ENCODE measurements at regions not wholly inside any gene's neighbourhood (a gene's known extent, or its start where the extent isn't known, plus 50 kb on each side); places are given as distances from the start of the nearest gene placed in this dataset.

- Histone ChIP-seq H3K4me3 (IDR thresholded peaks at IDR 0.05; ENCODE audit: insufficient read depth, low read depth, low read length) (no peak overlapping the region), H2AFZ (ENCODE audit: low read depth) (no peak overlapping the region), H3K79me2 (ENCODE audit: insufficient read depth, low read depth) (no peaks in the 10 kb centered on the region), H3K36me3 (ENCODE audit: insufficient read depth) (no peaks in the 10 kb centered on the region), H3K4me1 (ENCODE audit: low read depth, poor library complexity, severe bottlenecking) (no peaks in the 10 kb centered on the region), H3K27me3 (ENCODE audit: insufficient read depth, low read depth) (no peaks in the 10 kb centered on the region), H3K27ac (no peak overlapping the region), H3K4me2 (no peak overlapping the region), H4K20me1 (ENCODE audit: insufficient read depth) (no peaks in the 10 kb centered on the region), H3K9ac (no peak overlapping the region)
- no peak for TF ChIP-seq CTCF (conservative IDR thresholded peaks at IDR 0.05; ENCODE audit: low read depth, low read length)
Measured at GRCh38 chr16:13561291-13562070, 358.5 kb upstream of the ERCC4 start.

- Histone ChIP-seq H3K4me2 (no peak overlapping the region), H3K4me3 (IDR thresholded peaks at IDR 0.05; ENCODE audit: insufficient read depth, low read depth, low read length) (no peak overlapping the region), H3K79me2 (ENCODE audit: insufficient read depth, low read depth) (no peaks in the 10 kb centered on the region), H3K4me1 (ENCODE audit: low read depth, poor library complexity, severe bottlenecking) (no peaks in the 10 kb centered on the region), H4K20me1 (ENCODE audit: insufficient read depth) (no peaks in the 10 kb centered on the region), H3K9ac (no peak overlapping the region), H3K27ac (no peak overlapping the region), H3K27me3 (ENCODE audit: insufficient read depth, low read depth) (no peaks in the 10 kb centered on the region), H3K36me3 (ENCODE audit: insufficient read depth) (no peaks in the 10 kb centered on the region), H2AFZ (ENCODE audit: low read depth) (no peak overlapping the region)
- no peak for TF ChIP-seq CTCF (conservative IDR thresholded peaks at IDR 0.05; ENCODE audit: low read depth, low read length)
Measured at GRCh38 chr16:13568803-13569202, 351.2 kb upstream of the ERCC4 start.

GRCh38 chr16:13569986-13570385, 350.0 kb upstream of the ERCC4 start:
- TF ChIP-seq CTCF (conservative IDR thresholded peaks at IDR 0.05; ENCODE audit: low read depth, low read length), result no peak
- Histone ChIP-seq H3K4me1 (ENCODE audit: low read depth, poor library complexity, severe bottlenecking) (no peaks in the 10 kb centered on the region), H2AFZ (ENCODE audit: low read depth) (no peak overlapping the region)

GRCh38 chr16:13571036-13571435, 348.9 kb upstream of the ERCC4 start:
- H3K79me2 ChIP-seq (ENCODE audit: insufficient read depth, low read depth), result no peaks in the 10 kb centered on the region
- H2AFZ ChIP-seq (ENCODE audit: low read depth), result no peak overlapping the region
- TF ChIP-seq CTCF (conservative IDR thresholded peaks at IDR 0.05; ENCODE audit: low read depth, low read length), result no peak
- H3K36me3 ChIP-seq (ENCODE audit: insufficient read depth), result no peaks in the 10 kb centered on the region
- H3K27me3 ChIP-seq (ENCODE audit: insufficient read depth, low read depth), result no peaks in the 10 kb centered on the region
- H3K4me2 ChIP-seq, result no peak overlapping the region
- no peaks in the 10 kb centered on the region for H4K20me1 ChIP-seq (ENCODE audit: insufficient read depth)
- no peak overlapping the region for H3K4me3 ChIP-seq (IDR thresholded peaks at IDR 0.05; ENCODE audit: insufficient read depth, low read depth, low read length)
- H3K27ac ChIP-seq, result no peak overlapping the region
- no peak overlapping the region for H3K9ac ChIP-seq
- no peaks in the 10 kb centered on the region for H3K4me1 ChIP-seq (ENCODE audit: low read depth, poor library complexity, severe bottlenecking)

More at GRCh38 chr16:13569986-13570385, 350.0 kb upstream of the ERCC4 start:
- Histone ChIP-seq H3K36me3 (ENCODE audit: insufficient read depth) (no peaks in the 10 kb centered on the region), H4K20me1 (ENCODE audit: insufficient read depth) (no peaks in the 10 kb centered on the region), H3K4me3 (IDR thresholded peaks at IDR 0.05; ENCODE audit: insufficient read depth, low read depth, low read length) (no peak overlapping the region), H3K4me2 (no peak overlapping the region), H3K27ac (no peak overlapping the region), H3K27me3 (ENCODE audit: insufficient read depth, low read depth) (no peaks in the 10 kb centered on the region), H3K9ac (no peak overlapping the region), H3K79me2 (ENCODE audit: insufficient read depth, low read depth) (no peaks in the 10 kb centered on the region)

Measured in KMS-11 (cell line).